GM23338 (cell line): ENCODE measurements at regions not wholly inside any gene's neighbourhood (a gene's known extent, or its start where the extent isn't known, plus 50 kb on each side); places are given as distances from the start of the nearest gene placed in this dataset.

Source experiments
- CREB1 ChIP-seq: fragments of 250-450 bp; sonication (Bioruptor Pico); IDR thresholded peaks from 2 replicates; pipeline ENCODE4 v1.5.0; 2020; ENCODE audit warnings: low read depth, mild to moderate bottlenecking, moderate library complexity
- EZH2 ChIP-seq: fragments of 200-600 bp; sonication (generic); IDR thresholded peaks from one replicate; pipeline ENCODE4 v1.8.0; 2017; ENCODE audit warnings: antibody characterized with exemption, mild to moderate bottlenecking, low read depth; ENCODE audit not compliant: unreplicated experiment
- EZH2phosphoT487 ChIP-seq: fragments of 200-600 bp; sonication (generic); IDR thresholded peaks from one replicate; pipeline ENCODE4 v1.8.1; 2018; ENCODE audit warnings: antibody characterized with exemption; ENCODE audit not compliant: unreplicated experiment
- JUNB ChIP-seq: IDR thresholded peaks from one replicate; pipeline ENCODE4 v1.6.1; 2016; ENCODE audit warnings: antibody characterized with exemption; ENCODE audit not compliant: unreplicated experiment
- POLR2AphosphoS5 ChIP-seq: IDR thresholded peaks from 2 replicates; pipeline ENCODE4 v1.6.1; 2016; ENCODE audit warnings: antibody characterized with exemption, low read depth
- ZNF114 ChIP-seq: fragments of 250-450 bp; sonication (Bioruptor Pico); IDR thresholded peaks from 2 replicates; pipeline ENCODE4 v1.5.0; 2020; ENCODE audit warnings: mild to moderate bottlenecking, moderate library complexity
- ZNF331 ChIP-seq: fragments of 250-450 bp; sonication (Bioruptor Pico); IDR thresholded peaks from 2 replicates; pipeline ENCODE4 v1.5.0; 2020; ENCODE audit warnings: low read depth, mild to moderate bottlenecking, moderate library complexity
- ZNF462 ChIP-seq: fragments of 250-450 bp; sonication (Bioruptor Pico); IDR thresholded peaks from 2 replicates; pipeline ENCODE4 v1.5.0; 2020; ENCODE audit warnings: mild to moderate bottlenecking, moderate library complexity
- TF ChIP-seq, protein P1 (sequence below): IDR thresholded peaks from 2 replicates; pipeline ENCODE4 v1.6.1; 2016; ENCODE audit warnings: antibody characterized with exemption
- TF ChIP-seq, protein P2 (sequence below), 2 experiments: fragments of 200-600 bp in 1 of 2; sonication (generic) in 1 of 2; conservative IDR thresholded peaks; 2 replicates each; pipeline versions ENCODE4 v1.5.1 to v1.6.1; 2016 to 2017; ENCODE audit warnings: antibody characterized with exemption in 2 of 2, low read depth in 2 of 2, mild to moderate bottlenecking in 2 of 2, moderate library complexity in 1 of 2
- TF ChIP-seq, protein P3 (sequence below): IDR thresholded peaks from one replicate; pipeline ENCODE4 v1.6.1; 2018; ENCODE audit warnings: antibody characterized with exemption; ENCODE audit not compliant: unreplicated experiment

DNA sequence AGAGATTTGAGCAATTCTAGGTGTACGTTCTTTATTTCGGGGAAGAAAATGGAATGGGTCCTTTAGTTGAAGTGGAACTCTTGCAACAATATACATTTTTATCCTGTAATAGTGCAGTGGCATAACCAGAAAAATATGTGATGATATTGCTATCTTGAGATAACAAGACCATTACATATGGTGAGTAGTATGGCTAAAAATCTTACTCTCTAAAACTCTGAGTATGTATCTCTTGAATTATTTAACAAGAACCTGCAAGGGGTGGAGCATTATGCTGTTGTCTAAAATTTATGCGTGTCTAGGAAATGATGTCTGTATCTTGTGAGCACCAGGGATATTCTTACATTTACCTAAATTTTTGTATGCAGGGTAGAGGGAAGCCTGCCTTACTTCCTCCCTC is 68.4 kb upstream of the SLC4A10 start:
- TF ChIP-seq, protein P1, sequence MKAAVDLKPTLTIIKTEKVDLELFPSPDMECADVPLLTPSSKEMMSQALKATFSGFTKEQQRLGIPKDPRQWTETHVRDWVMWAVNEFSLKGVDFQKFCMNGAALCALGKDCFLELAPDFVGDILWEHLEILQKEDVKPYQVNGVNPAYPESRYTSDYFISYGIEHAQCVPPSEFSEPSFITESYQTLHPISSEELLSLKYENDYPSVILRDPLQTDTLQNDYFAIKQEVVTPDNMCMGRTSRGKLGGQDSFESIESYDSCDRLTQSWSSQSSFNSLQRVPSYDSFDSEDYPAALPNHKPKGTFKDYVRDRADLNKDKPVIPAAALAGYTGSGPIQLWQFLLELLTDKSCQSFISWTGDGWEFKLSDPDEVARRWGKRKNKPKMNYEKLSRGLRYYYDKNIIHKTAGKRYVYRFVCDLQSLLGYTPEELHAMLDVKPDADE, result no peak
- TF ChIP-seq, protein P2, sequence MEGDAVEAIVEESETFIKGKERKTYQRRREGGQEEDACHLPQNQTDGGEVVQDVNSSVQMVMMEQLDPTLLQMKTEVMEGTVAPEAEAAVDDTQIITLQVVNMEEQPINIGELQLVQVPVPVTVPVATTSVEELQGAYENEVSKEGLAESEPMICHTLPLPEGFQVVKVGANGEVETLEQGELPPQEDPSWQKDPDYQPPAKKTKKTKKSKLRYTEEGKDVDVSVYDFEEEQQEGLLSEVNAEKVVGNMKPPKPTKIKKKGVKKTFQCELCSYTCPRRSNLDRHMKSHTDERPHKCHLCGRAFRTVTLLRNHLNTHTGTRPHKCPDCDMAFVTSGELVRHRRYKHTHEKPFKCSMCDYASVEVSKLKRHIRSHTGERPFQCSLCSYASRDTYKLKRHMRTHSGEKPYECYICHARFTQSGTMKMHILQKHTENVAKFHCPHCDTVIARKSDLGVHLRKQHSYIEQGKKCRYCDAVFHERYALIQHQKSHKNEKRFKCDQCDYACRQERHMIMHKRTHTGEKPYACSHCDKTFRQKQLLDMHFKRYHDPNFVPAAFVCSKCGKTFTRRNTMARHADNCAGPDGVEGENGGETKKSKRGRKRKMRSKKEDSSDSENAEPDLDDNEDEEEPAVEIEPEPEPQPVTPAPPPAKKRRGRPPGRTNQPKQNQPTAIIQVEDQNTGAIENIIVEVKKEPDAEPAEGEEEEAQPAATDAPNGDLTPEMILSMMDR (conservative IDR thresholded peaks at IDR 0.05; ENCODE audit: low read depth in 2 of 2), result no peak
- TF ChIP-seq EZH2 (no peak), EZH2phosphoT487 (no peak), CREB1 (CRISPR knock-in tag) (no peak), POLR2AphosphoS5 (no peak), JUNB (no peak), ZNF331 (CRISPR knock-in tag) (no peak), ZNF462 (CRISPR knock-in tag) (no peak), ZNF114 (CRISPR knock-in tag) (no peak)
- TF ChIP-seq, protein P3, sequence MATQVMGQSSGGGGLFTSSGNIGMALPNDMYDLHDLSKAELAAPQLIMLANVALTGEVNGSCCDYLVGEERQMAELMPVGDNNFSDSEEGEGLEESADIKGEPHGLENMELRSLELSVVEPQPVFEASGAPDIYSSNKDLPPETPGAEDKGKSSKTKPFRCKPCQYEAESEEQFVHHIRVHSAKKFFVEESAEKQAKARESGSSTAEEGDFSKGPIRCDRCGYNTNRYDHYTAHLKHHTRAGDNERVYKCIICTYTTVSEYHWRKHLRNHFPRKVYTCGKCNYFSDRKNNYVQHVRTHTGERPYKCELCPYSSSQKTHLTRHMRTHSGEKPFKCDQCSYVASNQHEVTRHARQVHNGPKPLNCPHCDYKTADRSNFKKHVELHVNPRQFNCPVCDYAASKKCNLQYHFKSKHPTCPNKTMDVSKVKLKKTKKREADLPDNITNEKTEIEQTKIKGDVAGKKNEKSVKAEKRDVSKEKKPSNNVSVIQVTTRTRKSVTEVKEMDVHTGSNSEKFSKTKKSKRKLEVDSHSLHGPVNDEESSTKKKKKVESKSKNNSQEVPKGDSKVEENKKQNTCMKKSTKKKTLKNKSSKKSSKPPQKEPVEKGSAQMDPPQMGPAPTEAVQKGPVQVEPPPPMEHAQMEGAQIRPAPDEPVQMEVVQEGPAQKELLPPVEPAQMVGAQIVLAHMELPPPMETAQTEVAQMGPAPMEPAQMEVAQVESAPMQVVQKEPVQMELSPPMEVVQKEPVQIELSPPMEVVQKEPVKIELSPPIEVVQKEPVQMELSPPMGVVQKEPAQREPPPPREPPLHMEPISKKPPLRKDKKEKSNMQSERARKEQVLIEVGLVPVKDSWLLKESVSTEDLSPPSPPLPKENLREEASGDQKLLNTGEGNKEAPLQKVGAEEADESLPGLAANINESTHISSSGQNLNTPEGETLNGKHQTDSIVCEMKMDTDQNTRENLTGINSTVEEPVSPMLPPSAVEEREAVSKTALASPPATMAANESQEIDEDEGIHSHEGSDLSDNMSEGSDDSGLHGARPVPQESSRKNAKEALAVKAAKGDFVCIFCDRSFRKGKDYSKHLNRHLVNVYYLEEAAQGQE, result no peak
